ENCODE measurements at regions not wholly inside any gene's neighbourhood (a gene's known extent, or its start where the extent isn't known, plus 50 kb on each side); places are given as distances from the start of the nearest gene placed in this dataset.
"Not testable (repeated sequence)": the region's sequence is repeated elsewhere in the genome, so short reads cannot be mapped to it uniquely, and the experiment has no call there.

DNA sequence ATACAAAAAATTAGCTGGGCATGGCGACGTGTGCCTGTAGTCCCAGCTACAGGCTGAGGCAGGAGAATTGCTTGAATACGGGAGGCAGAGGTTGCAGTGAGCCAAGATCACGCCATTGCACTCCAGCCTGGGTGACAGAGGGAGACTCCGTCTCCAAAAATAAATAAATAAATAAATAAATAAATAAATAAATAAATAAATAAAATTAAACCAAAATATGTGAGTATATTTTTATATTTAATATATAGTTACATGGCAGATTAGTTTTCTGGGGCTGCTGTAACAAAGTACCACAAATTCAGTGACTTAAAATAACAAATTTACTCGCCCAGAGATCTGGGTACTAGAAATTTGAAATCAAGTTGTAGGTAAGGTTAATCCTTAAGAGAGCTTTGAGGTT is 84.2 kb upstream of the ANXA10 start:
- TF ChIP-seq, protein P1, sequence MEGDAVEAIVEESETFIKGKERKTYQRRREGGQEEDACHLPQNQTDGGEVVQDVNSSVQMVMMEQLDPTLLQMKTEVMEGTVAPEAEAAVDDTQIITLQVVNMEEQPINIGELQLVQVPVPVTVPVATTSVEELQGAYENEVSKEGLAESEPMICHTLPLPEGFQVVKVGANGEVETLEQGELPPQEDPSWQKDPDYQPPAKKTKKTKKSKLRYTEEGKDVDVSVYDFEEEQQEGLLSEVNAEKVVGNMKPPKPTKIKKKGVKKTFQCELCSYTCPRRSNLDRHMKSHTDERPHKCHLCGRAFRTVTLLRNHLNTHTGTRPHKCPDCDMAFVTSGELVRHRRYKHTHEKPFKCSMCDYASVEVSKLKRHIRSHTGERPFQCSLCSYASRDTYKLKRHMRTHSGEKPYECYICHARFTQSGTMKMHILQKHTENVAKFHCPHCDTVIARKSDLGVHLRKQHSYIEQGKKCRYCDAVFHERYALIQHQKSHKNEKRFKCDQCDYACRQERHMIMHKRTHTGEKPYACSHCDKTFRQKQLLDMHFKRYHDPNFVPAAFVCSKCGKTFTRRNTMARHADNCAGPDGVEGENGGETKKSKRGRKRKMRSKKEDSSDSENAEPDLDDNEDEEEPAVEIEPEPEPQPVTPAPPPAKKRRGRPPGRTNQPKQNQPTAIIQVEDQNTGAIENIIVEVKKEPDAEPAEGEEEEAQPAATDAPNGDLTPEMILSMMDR (IDR thresholded peaks at IDR 0.05; ENCODE audit: insufficient read depth, low read depth, low read length), result not testable (repeated sequence)
- not testable (repeated sequence) for TF ChIP-seq EZH2 (IDR thresholded peaks at IDR 0.05; ENCODE audit: insufficient read depth, low read length)

Measured in astrocyte (in vitro differentiated cells and primary cell).